ENCODE measurements at regions not wholly inside any gene's neighbourhood (a gene's known extent, or its start where the extent isn't known, plus 50 kb on each side); places are given as distances from the start of the nearest gene placed in this dataset.

GRCh38 chr3:82567029-82567600, 805.7 kb upstream of the GBE1 start:
- no peak for TF ChIP-seq CTCF (IDR thresholded peaks at IDR 0.05)
- TF ChIP-seq POLR2A (IDR thresholded peaks at IDR 0.05): no peak
